ENCODE measurements at regions not wholly inside any gene's neighbourhood (a gene's known extent, or its start where the extent isn't known, plus 50 kb on each side); places are given as distances from the start of the nearest gene placed in this dataset.

GRCh38 chr3:117892431-117892841, 1142.2 kb downstream of the IGSF11 start:
- no peak for DNase-seq (ENCODE audit: low spot score)

- no peak for DNase-seq (ENCODE audit: low spot score)
Observed at GRCh38 chr3:117893001-117893400, 1141.6 kb downstream of the IGSF11 start.

- no peak for DNase-seq (ENCODE audit: low spot score)
Observed at GRCh38 chr3:117893638-117894037, 1141.0 kb downstream of the IGSF11 start.

- DNase-seq (ENCODE audit: low spot score), result no peak
Observed at GRCh38 chr3:117898722-117899522, 1135.7 kb downstream of the IGSF11 start.

GRCh38 chr3:117903226-117903625, 1131.4 kb downstream of the IGSF11 start:
- DNase-seq (ENCODE audit: low spot score), result no peak

DNA sequence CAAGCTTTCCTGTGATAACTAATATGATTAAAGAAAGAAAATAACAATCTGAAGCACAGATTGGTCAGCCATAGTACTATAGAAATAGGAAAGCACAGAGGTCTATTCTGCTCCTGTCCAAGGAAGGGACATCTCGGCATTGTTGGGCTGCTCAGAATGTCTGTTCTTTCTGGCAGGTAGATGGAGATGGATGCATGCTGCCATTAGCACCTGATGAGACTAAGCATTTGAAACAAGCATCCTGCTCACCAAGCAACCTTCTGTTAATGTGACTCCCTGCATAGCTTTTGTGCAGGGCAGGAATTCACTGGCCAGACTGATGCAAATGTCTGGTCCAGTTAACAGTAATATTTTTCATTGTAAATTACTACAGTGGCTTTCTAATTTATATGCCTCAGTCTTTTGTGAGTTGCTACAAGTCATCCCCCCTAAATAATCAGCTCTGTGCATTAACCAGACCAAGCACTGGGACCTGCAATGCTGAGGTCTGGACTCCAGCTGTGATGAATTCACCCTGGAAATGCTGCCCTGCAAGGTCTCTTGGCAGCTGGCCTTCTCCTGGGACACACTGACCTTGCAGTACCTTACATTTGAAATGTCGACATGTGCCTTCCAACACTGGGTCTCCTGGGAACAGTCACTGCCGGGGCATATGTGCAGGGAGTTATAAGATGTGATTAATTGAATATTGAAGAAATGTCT, 1123.7 kb downstream of the IGSF11 start:
- no peak for DNase-seq (ENCODE audit: low spot score)

DNA sequence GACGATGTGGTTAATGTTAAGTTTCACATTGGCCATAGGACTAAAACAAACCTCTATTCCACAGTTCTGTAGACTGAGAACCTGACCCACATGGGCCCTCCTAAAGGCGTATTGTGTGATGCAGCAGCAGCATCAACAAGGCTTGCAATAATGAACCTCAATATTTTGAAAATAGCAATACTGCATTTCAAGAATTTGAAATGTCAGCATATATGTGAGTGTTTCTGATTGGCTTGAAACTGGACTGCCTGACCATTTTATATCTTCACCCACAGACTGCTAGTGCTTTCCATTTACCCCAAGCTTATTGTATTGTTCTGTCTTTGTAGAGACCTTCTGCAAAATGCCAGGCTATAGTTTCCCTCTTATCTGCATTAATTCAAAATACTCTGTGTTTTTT, 1122.3 kb downstream of the IGSF11 start:
- no peak for DNase-seq (ENCODE audit: low spot score)

- no peak for DNase-seq (ENCODE audit: low spot score)
Observed at GRCh38 chr3:117914540-117915100, 1120.0 kb downstream of the IGSF11 start.

DNA sequence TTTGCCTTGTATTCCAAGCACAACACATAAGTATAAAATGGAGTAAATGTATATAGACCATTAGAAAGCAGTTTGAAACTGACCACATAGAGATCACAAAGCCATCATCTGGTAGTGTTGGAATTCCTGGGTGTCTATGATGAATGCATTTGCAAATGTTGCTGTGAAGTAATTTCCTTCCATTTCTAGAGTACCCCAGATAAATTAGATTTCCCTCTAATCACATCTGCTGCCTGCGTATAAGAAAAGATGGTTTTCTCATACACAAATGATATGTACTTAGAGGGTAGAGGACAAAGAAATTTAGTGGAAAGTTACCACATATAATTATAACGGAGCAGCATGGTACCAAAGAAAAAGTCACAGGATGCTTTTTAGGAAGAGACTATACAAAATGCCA, 1117.8 kb downstream of the IGSF11 start:
- DNase-seq (ENCODE audit: low spot score), result no peak

- no peak for DNase-seq (ENCODE audit: low spot score)
Observed at GRCh38 chr3:117919621-117920020, 1115.0 kb downstream of the IGSF11 start.

DNA sequence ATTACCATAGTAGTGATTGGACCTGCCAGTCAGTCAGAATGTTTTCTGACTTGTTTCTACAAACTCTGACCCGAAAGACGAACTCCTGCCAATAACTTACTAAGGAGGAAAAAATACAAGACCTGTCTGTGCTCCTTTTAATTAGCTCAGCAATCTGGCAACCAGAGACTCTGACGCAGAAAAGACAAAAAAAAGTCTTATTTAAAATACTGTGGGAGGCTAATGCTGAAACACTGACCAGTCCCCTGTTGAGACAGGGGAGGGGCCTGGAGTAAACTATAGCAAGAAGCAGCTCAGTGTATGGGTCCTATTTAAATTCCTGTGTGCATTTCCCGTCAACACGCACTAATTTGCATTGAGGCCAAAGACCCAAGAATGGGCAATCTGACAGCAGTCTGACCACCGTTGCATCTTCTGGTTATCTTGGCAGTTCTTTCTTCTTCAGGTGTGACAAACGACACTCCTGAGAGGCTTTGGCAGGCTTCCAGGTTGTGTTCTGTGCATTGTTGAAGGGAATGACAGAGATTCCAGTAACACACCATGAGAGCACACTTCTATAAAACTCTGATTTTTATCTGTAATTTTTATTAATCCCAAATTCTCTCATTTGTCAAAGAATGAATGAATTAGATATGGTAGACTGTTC, 1114.3 kb downstream of the IGSF11 start:
- DNase-seq (ENCODE audit: low spot score), result no peak

DNA sequence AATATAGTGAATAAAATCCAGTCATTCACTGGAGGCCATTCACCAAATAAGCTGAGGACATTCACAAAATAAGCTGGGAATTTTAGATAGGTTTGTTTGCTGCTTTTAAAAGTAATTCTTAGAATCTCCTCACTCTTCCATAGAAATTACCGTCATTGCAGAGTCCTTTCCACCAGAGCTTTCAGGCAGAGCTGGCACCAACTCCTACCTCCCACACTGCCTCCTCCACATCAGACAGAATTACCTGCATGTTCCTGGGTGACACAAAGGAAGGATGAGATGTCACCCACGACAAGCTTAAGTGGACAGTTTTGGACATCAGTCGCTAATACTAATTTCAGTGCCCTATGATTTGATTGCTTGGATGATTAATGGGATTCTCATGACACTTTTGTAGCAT, 1113.2 kb downstream of the IGSF11 start:
- no peak for DNase-seq (ENCODE audit: low spot score)

DNA sequence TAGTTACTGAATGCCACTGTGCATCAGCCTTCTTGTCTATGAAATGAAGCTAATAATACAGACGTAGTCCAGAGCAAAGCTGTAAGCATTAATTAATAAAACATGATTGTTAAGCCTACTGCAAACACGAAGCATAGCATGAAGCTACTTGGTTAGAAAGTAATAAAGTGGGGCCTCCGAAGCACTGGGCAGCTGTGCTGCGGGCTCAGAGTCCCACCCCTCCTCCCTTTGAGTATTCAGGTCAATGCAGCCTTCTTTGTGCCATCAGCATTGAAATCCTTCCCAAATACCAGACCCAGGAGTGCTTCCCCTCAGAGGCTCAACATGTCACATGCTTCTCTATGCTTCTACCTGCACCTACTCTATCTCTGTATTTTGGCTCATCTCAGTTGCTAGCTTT, 1112.6 kb downstream of the IGSF11 start:
- no peak for DNase-seq (ENCODE audit: low spot score)

DNA sequence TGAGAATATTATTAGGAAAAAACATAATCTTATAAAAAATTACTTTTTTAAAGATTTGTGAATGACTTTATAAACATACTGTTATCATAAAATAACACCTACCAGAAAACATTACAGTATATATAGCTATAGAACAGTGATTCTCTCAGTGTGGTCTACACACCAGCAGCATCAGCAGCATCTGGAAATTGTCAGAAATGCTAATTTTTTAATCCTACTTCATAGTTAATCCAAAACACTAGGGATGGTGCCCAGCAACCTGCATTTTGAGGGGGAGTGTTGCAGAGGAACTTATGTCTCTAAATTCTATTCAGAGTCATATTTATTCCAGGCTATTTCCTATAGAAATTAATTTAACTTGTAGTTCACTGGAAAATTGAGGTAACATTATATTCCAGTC, 1107.8 kb downstream of the IGSF11 start:
- DNase-seq (ENCODE audit: low spot score), result no peak

DNA sequence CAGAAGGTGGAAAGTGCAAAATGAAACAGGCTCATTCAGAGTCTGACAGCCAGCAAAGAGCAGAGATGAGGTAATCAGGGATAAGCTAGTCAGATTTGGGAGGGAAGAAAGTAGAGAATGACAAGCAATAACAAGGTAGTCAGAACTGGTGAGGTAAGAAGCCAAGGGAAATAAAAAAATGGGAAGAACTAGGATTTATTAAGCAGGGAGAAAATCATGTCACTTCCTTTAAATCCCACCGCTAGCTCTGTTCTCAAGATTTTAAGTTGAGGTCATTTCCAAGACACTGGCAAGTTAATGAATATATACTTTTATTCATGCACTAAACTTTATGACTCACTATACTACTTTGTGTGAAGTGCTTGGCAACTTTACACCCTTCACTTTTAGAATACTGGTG, 1106.8 kb downstream of the IGSF11 start:
- DNase-seq (ENCODE audit: low spot score), result no peak

DNA sequence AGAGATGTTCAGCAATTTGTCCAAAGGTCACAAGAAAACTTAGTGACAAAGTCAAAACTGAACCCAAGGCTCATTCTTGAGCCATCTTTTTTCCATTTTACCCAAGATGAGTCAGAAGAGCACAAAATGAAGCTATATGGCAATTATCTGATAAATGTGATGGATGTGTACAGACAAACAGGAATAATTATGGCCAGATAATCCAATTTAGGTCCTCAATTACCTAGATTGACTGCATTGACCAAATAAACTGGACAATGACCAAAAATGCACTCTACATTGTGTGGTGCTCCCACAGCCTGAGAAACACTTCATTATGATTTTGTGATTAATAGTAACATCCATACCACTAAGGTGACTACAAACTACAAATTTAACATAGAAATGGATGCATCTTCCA, 1105.8 kb downstream of the IGSF11 start:
- DNase-seq (ENCODE audit: low spot score), result no peak

DNA sequence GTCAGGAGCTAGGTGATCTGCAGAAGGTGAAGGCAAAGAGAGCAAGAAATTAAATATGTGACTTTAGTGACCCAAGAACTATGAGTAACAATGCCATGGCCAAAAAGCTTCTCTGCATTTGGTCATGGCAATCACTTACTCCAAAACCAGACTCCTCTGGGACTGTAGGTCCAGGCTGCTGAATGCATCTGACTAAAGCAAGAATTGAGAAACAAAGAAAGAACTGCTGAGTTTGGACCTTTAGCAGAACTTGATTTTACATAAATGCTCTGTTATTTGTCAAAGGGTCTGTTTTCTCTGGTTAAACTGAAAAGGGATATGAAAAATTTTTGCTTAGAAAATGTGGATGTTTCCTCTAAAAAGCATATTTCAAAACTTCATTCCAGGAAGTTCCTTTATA, 1102.2 kb downstream of the IGSF11 start:
- no peak for DNase-seq (ENCODE audit: low spot score)

- DNase-seq (ENCODE audit: low spot score), result no peak
Observed at GRCh38 chr3:117936159-117936558, 1098.5 kb downstream of the IGSF11 start.

DNA sequence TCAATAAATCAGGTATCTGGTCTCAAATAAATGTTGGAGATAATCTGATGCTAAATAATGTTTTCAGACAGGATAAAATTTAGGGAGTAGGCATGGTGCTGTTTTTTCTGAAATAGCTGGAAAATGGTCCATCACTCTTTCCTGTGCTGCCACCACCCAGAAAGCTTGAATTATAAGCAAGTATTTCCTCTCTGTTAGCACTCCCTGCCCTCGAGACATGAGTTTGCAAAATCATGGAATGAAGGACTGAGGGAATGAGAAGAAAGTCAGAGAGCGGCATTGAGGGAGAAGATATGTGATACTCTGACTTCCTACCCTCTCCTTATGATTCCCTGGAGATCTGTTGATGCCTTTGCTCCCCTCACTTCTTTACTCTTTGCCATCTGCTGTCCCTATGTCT, 1095.7 kb downstream of the IGSF11 start:
- DNase-seq (ENCODE audit: low spot score), result no peak

DNA sequence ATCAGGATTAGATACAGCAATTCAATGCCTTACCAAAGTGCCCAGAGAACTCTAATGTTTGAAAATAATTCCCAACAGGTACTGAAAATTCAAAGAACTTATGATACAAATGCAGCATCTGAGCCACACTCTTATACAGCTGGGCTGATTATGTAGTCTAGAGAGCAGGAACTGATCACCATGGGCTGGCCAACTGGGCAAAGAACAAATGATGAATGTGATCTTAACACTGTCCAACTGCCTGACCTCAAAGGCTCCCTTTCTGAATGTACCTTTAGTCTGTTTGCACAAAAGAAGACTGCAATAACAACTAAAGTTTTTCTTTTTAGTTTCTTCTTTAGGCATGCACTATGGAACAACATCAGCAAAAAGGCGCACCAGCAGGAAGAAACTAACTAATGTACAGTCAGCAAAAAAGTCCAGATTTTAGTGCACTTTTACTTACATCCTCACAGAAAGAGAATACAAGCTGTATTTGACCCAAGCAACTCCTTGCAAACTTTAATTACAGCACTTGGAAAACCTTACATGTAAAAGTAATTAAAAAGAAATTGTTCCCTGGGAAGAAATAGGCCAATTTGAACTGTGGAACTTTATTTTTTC, 1095.1 kb downstream of the IGSF11 start:
- DNase-seq (ENCODE audit: low spot score), result no peak

DNA sequence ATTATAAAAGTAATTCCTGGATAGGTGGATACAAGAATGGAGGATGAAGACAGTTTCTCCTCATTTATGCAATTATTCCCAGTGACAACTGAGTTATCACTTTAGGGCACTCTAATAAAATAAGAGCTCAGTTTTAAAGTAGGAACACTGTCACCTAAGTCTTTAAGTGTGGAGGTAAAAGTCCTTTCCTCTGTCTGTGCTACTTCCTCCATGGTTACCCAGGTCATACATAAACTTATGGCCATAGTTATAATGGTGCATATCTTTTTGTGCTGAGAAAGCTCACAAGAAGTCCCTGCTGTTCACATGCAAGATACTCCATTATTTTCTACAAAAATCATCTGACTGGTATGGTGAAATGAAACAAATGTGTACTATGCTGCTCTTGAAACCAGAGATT, 1093.6 kb downstream of the IGSF11 start:
- no peak for DNase-seq (ENCODE audit: low spot score)

- no peak for DNase-seq (ENCODE audit: low spot score)
Observed at GRCh38 chr3:117941756-117942155, 1092.9 kb downstream of the IGSF11 start.

Data from hematopoietic multipotent progenitor cell treated with erythropoietin and hydrocortisone succinate and interleukin-3 and kit ligand, for 15 days (in vitro differentiated cells).